ENCODE measurements at regions not wholly inside any gene's neighbourhood (a gene's known extent, or its start where the extent isn't known, plus 50 kb on each side); places are given as distances from the start of the nearest gene placed in this dataset.
A peak's percentile ranks its signal among the peaks of the same experiment; 100 is the strongest.
"Not testable (repeated sequence)": the region's sequence is repeated elsewhere in the genome, so short reads cannot be mapped to it uniquely, and the experiment has no call there.

GRCh38 chr15:54840621-54841398 is 355.9 kb downstream of the RSL24D1 start:
- no peak for DNase-seq

DNA sequence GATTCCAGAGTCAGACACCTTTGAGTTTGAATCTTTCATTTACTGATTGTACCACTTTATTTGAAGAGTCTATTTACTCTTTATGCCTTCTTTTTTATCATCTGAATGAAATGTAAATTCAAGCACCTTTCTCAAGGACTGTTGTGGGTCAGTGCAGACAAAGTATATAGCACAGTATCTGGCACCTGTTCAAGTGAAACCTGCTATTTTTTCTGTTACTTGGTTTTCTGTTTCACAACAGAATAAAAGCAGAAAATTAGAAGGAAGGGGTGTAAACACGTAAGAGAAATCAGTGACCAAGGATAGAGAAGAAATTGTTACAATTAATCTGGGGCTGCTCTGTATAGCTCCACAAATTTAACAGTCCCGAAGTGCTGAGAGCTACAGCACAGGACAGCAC is 357.4 kb downstream of the RSL24D1 start:
- DNase-seq = no peak

DNA sequence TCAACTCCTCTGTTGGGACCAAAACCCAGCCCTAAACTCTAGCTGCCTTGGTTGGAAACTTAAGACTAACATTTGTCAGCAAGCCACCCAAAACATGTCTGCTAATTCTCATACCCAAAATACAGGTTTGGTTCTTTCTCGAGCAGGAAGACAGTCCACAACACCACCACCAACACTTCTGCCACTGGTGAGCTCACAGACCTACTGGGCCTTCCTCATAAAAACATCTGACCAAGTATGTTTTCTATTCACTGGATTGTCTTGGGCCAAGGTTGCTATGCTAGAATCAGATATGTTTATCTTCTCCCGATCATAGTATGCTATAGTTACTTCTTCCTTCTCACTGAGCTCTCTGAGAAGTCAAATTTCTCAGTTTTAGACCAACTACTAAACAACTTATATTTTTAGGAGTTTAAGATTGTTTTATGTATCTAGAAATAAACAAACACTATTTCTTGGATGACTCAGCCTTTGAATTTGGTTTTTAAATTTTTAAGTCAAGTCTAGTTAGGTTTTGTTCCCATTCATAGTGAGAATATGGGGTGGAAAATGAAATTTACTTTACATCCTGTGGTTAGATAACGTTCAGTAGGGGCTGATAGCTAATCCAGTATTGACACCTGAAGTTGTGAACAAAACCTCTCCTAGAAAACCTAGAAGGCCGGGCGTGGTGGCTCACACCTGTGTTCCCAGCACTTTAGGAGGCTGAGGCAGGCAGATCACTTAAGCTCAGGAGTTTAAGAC is 360.5 kb downstream of the RSL24D1 start:
- DNase-seq = no peak

DNA sequence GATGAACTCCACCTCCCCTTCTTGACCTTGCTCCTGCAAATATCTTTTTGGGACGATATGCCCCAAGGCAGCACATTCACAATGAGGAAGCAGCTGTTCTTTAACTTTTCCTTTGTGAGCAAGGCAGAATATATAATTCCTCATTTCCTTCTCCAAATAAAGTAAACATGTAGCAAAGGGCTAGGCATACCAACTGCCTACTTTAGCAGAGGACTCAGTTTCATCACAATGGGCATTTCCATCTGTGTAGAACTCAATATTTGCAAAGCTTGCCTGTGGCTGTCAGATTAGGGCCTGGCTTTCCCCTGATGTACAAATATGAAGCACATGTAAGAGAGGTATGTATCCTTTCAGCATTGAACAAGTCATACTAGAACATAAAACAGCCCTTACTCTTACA is 366.9 kb downstream of the RSL24D1 start:
- DNase-seq = no peak

DNA sequence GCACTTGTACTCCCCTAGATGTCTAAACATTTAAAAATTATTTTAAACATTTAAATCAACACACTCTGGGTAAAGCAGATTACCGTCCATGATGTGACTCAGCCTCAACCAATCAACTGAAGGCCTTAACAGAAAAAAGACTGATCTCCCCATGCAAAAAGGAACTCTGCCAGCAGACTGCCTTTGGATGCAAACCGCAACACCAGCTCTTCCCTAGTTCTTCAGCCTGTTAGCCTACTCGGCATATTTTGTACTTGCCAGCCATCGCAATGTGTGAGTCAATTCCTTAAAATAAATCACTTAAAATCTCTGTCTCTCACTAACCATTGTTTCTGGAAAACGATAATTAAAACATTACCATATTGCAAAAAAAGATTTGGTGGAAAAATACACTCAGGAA is 375.9 kb downstream of the RSL24D1 start:
- no peak for DNase-seq

GRCh38 chr15:54820098-54820497 is 376.6 kb downstream of the RSL24D1 start:
- DNase-seq = no peak

GRCh38 chr15:54816401-54816800 is 380.3 kb downstream of the RSL24D1 start:
- no peak for DNase-seq

DNA sequence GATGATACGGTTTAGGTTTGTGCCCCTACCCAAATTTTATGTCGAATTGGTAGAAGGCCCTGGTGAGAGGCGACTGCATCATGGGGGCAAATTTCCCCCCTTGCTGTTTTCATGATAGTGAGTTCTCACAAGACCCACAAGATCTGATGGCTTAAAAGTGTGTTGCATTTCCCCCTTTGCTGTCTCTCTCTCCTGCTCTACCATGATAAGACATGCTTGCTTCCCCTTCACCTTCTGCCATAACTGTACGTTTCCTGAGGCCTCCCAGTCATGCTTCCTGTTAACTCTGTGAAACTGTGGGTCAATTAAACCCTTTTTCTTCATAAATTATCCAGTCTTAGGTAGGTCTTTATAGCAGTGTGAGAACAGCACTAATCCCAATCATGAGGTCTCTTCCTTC is 381.2 kb downstream of the RSL24D1 start:
- no peak for DNase-seq

DNA sequence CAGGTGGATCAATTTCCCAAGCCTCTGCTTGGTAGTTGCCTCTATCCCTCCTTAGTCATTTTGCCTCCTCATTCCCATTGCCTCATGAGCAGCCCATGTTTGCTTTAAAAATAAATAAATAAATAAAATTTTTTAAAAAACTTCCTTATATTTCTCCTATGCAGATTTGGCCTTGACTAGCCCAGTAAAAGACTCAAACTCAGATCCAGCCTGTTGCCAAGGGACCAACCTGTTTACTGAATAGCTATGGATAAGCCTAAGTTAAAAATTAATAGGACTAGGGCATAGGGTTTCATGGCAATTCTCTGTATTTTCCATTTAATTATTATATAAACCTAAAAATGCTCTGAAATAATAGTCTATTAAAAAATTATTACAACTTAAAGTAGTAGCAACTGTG is 384.4 kb downstream of the RSL24D1 start:
- DNase-seq = no peak

GRCh38 chr15:54810496-54810895 is 386.2 kb downstream of the RSL24D1 start:
- no peak for DNase-seq

- no peak for DNase-seq
Observed at GRCh38 chr15:54810031-54810430, 386.7 kb downstream of the RSL24D1 start.

DNA sequence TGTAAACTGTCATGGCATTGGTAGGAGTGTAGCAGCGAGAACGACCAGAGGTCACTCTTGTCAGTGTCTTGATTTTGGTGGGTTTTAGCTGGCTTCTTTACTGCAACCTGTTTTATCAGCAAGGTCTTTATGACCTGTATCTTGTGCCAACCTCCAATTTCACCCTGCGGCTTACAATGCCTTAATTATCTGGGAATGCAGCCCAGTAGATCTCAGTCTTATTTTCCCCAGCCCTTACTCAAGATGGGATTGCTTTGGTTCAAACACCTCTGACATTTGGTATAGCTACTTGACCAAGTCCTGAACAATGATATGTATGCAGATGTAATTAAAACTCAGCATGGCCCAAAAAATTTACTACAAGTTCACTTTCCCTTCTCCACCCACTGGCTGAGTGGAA is 388.4 kb downstream of the RSL24D1 start:
- no peak for DNase-seq

DNA sequence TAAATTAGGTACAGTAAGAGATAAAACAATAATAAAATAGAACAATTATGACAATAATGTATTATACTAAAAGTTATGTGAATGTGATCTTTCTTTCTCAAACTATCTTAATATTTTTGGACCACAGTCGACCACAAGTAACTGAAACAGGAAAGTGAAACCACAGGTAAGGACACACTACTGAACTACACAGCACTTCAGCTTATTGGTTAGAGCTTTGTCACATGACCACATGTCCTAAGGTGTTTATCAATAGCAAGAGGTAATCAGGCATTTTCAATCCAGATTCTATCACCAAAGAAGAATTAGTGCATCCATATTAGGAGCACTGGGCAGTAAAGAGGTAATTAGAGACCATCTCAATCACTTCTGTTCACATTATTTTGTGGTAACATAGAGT is 392.8 kb downstream of the RSL24D1 start:
- DNase-seq = no peak

GRCh38 chr15:54803134-54803808 is 393.5 kb downstream of the RSL24D1 start:
- peak; percentile 60 for DNase-seq

- DNase-seq = no peak
Observed at GRCh38 chr15:54792526-54792925, 404.2 kb downstream of the RSL24D1 start.

GRCh38 chr15:54790693-54791092 is 406.0 kb downstream of the RSL24D1 start:
- DNase-seq = no peak

DNA sequence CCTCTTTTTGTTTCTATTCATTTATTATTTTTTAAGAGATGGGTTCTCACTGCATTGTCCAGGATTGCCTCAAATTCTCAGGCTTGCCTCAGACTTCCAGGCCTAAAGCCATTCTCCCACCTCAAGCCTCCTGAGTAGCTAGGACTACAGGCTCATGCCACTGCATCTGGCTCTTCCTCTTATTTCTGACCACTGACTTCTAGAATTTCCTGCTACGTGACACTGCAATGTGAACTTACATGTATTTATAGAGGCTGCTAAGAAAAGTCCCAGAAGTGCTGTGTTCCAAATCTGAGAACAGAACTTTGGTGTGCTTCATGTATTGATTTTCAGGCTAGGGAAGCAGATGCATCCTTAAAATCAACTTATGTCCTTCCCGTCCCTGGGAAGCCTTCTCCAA is 407.4 kb downstream of the RSL24D1 start:
- no peak for DNase-seq

GRCh38 chr15:54781220-54781619 is 415.5 kb downstream of the RSL24D1 start:
- DNase-seq = not testable (repeated sequence)

- no peak for DNase-seq
Observed at GRCh38 chr15:54779271-54779670, 417.5 kb downstream of the RSL24D1 start.

GRCh38 chr15:54776410-54776809 is 420.3 kb downstream of the RSL24D1 start:
- DNase-seq = no peak

DNA sequence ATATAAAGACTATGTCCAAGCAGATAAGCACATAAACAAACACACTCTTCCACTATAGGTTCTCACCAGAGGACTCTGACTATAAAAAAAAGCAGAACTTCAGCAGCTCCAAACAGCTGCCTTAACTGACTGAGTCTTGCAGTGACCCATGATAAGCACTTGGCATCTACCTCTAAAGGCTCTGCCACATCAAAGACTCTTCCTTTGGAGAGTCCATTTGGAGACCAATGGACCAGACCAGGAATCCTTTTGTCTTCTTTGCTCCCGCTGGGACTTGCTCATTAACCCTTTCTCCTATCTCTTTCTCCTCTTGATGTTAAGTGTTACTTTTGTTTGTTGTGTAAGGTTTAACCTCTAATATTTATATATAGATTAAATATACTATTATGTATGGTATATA is 424.1 kb downstream of the RSL24D1 start:
- DNase-seq = peak; percentile 68

GRCh38 chr15:54749461-54749860 is 447.3 kb downstream of the RSL24D1 start:
- not testable (repeated sequence) for DNase-seq

- no peak for DNase-seq
Observed at GRCh38 chr15:54722342-54722986, 474.3 kb downstream of the RSL24D1 start.
